MCF 10A (cell line): ENCODE measurements at regions not wholly inside any gene's neighbourhood (a gene's known extent, or its start where the extent isn't known, plus 50 kb on each side); places are given as distances from the start of the nearest gene placed in this dataset.

Experiments used
- BruUV-seq: library from RNA; stranded (reverse); fragments of 400-500 nt; replicated peaks from 2 replicates; lab custom pipeline; 2021; lab: Mats Ljungman, UMichigan
- CTCF ChIA-PET: fragments of 300-600 bp; sonication (Branson Sonifier 250); formaldehyde crosslinking; extraction: SDS; loops from one replicate; lab custom pipeline; 2021; ENCODE audit warnings: antibody characterized with exemption, inconsistent platforms; lab: Yijun Ruan, JAX
- POLR2A ChIA-PET: fragments of 300-600, 350-650 bp; sonication (Branson Sonifier 250); formaldehyde crosslinking; extraction: SDS; loops from one replicate; lab custom pipeline; 2020; ENCODE audit warnings: antibody characterized with exemption, inconsistent platforms; lab: Yijun Ruan, JAX
- DNase-seq: peaks from one replicate; pipeline ENCODE4 v3.0.0-alpha.2; 2018; ENCODE audit not compliant: unreplicated experiment
- H3K27ac Mint-ChIP-seq: one replicate; pipeline ENCODE4 v1.8.0; 2022; ENCODE audit warnings: mild to moderate bottlenecking, low read depth, mixed read lengths; ENCODE audit not compliant: unreplicated experiment
- H3K27me3 Mint-ChIP-seq: one replicate; pipeline ENCODE4 v1.8.0; 2022; ENCODE audit warnings: mixed read lengths; ENCODE audit not compliant: insufficient read depth, unreplicated experiment
- H3K36me3 Mint-ChIP-seq: one replicate; pipeline ENCODE4 v1.8.0; 2022; ENCODE audit warnings: mild to moderate bottlenecking, moderate library complexity, mixed read lengths; ENCODE audit not compliant: insufficient read depth, unreplicated experiment
- H3K4me1 Mint-ChIP-seq: one replicate; pipeline ENCODE4 v1.8.0; 2022; ENCODE audit warnings: mixed read lengths; ENCODE audit not compliant: insufficient read depth, unreplicated experiment
- H3K4me3 Mint-ChIP-seq: one replicate; pipeline ENCODE4 v1.8.0; 2022; ENCODE audit warnings: mild to moderate bottlenecking, moderate library complexity, mixed read lengths; ENCODE audit not compliant: unreplicated experiment
- H3K9me3 Mint-ChIP-seq: one replicate; pipeline ENCODE4 v1.8.0; 2022; ENCODE audit warnings: mixed read lengths; ENCODE audit not compliant: unreplicated experiment
- intact Hi-C: fragments of 100-400 bp; cut with micrococcal nuclease; formaldehyde crosslinking; loops from 2 replicates; pipeline ENCODE4 v1.14.1; 2022
- TF ChIP-seq, protein P1 (sequence below): fragments of 200-600 bp; IDR thresholded peaks from one replicate; pipeline ENCODE4 v1.8.0; 2022; ENCODE audit warnings: antibody characterized with exemption, mild to moderate bottlenecking; ENCODE audit not compliant: unreplicated experiment

DNA sequence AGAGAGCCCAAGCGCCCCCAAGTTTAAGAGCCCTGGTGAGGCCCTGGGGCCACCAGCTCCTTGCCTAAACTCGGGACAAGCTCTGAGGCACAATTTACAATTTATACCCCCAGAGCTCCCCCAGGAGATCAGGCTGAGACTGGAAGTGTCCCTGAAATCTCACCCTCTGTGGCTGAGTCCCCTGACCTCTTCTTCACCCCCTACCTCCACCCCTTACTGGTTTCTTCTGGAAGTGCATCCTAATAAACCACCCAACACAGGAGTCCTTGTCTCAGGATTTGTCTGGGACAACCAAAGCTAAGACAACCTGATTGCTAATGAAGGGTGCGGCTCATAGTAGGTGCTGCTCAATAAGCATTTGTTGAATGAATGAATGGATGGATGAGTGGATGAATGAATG is 206.4 kb downstream of the BCL11B start:
- POLR2A ChIA-PET = interaction anchor here (2.1 to 2.7 kb wide), 3 partner anchors 30 to 34 kb away, joined by 8 to 13 read pairs (median 11); no protein-coding TSS in a partner anchor
- H3K27me3 Mint-ChIP-seq = no peaks in the 10 kb centered on the region
- H3K27ac Mint-ChIP-seq = no peak overlapping the region
- H3K36me3 Mint-ChIP-seq = no peaks in the 10 kb centered on the region
- no TSS peak for BruUV-seq
- CTCF ChIA-PET = interaction anchor here (0.7 kb wide), 1 partner anchor 1086 kb away, joined by 4 read pairs; no protein-coding TSS in a partner anchor
- no peak overlapping the region for H3K4me3 Mint-ChIP-seq
- peak; percentile 3 for DNase-seq
- no peaks in the 10 kb centered on the region for H3K9me3 Mint-ChIP-seq
- intact Hi-C loops = no loop called here
- TF ChIP-seq, protein P1, sequence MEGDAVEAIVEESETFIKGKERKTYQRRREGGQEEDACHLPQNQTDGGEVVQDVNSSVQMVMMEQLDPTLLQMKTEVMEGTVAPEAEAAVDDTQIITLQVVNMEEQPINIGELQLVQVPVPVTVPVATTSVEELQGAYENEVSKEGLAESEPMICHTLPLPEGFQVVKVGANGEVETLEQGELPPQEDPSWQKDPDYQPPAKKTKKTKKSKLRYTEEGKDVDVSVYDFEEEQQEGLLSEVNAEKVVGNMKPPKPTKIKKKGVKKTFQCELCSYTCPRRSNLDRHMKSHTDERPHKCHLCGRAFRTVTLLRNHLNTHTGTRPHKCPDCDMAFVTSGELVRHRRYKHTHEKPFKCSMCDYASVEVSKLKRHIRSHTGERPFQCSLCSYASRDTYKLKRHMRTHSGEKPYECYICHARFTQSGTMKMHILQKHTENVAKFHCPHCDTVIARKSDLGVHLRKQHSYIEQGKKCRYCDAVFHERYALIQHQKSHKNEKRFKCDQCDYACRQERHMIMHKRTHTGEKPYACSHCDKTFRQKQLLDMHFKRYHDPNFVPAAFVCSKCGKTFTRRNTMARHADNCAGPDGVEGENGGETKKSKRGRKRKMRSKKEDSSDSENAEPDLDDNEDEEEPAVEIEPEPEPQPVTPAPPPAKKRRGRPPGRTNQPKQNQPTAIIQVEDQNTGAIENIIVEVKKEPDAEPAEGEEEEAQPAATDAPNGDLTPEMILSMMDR = no peak
- peaks cover 17% of the 10 kb centered on the region for H3K4me1 Mint-ChIP-seq

DNA sequence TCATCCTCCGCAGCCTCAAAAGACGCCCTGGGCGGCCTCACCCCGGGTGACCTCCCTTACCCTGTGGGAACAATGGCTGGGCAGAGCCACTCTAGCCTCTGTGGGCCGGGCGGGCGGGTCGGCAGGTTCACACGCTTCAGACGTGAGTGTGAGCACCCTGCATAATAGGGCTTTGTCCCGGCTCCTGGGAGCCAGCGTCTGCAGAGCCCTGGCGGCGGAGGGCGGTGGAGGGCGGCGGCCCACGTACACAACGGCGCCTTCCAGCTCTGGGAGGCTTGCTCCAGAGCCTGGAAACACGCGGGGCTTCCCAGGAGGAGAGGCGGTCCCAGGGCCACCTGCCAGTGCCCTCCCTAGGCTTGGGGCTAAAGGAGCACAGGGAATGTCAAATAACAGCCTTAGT is 205.6 kb downstream of the BCL11B start:
- intact Hi-C loops = no loop called here
- CTCF ChIA-PET = no interaction called here
- no TSS peak for BruUV-seq

DNA sequence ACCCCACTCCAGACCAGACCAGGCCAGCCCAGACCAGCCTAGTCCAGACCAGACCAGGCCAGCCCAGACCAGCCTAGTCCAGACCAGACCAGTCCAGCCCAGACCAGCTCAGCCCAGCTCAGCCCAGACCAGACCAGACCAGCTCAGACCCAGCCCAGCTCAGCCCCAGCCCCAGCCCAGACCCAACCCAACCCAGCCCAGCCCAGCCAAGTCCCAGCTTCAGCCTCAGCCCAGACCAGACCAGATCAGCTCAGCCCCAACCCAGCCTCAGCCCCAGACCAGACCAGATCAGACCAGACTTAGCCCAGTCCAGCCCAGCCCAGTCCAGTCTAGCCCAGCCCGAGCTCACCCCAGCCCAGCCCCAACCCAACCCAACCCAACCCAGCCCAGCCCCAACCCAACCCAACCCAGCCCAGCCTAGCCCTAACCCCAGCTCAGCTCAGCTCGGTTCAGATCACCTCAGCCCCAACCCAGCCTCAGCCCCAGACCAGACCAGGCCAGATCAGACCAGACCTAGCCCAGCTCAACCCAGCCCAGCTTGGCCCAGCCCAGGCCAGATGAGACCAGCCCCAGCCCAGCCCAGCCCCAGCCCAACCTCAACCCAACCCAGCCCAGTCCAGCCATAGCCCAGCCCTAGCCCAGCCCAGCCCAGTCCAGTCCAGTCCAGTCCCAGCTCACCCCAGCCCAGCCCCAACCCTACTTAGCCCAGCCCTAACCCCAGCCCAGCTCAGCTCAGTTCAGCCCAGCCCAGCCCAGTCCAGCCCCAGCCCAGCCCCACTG is 204.7 kb downstream of the BCL11B start:
- TF ChIP-seq, protein P1 = no peak
- no peaks in the 10 kb centered on the region for H3K36me3 Mint-ChIP-seq
- peaks cover 17% of the 10 kb centered on the region for H3K4me1 Mint-ChIP-seq
- intact Hi-C loops = no loop called here
- DNase-seq = no peak
- no peaks in the 10 kb centered on the region for H3K27me3 Mint-ChIP-seq
- no TSS peak for BruUV-seq
- H3K9me3 Mint-ChIP-seq = peaks cover 7% of the 10 kb centered on the region
- H3K27ac Mint-ChIP-seq = no peak overlapping the region
- ChIA-PET POLR2A (no interaction called here), CTCF (no interaction called here)
- no peak overlapping the region for H3K4me3 Mint-ChIP-seq

More for the DNA sequence above, 205.6 kb downstream of the BCL11B start:
- POLR2A ChIA-PET = no interaction called here
- Mint-ChIP-seq H3K27me3 (no peaks in the 10 kb centered on the region), H3K36me3 (no peaks in the 10 kb centered on the region), H3K4me3 (no peak overlapping the region), H3K4me1 (peaks cover 17% of the 10 kb centered on the region), H3K27ac (no peak overlapping the region), H3K9me3 (peaks cover 7% of the 10 kb centered on the region)
- DNase-seq = no peak
- TF ChIP-seq, protein P1 = no peak

DNA sequence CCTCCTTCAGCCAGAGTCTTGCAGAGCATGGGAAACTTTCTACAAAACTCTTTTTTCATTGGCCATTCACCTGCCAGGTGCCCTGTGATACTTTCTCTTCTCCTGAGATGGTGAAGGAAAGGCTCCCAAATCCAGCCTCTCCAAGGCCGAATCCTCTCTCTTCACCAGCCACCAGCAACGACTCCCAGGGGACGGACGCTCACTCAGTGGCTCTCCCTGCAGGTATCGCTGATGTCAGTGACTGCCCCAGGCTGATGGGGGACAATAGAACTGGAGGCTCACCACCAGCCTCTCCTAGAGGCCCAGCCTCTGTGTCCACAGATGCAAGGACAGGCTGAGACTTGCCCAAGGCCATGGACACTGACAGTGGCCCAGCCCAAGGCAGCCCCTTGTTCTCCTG is 204.1 kb downstream of the BCL11B start:
- Mint-ChIP-seq H3K27ac (no peak overlapping the region), H3K27me3 (no peaks in the 10 kb centered on the region), H3K9me3 (peaks cover 7% of the 10 kb centered on the region), H3K4me3 (no peak overlapping the region), H3K36me3 (no peaks in the 10 kb centered on the region), H3K4me1 (peaks cover 17% of the 10 kb centered on the region)
- TF ChIP-seq, protein P1 = no peak
- ChIA-PET CTCF (no interaction called here), POLR2A (no interaction called here)
- BruUV-seq = no TSS peak
- DNase-seq = no peak
- intact Hi-C loops = no loop called here
